T-helper 1 cell (primary cell): ENCODE measurements at regions not wholly inside any gene's neighbourhood (a gene's known extent, or its start where the extent isn't known, plus 50 kb on each side); places are given as distances from the start of the nearest gene placed in this dataset.
"Not testable (repeated sequence)": the region's sequence is repeated elsewhere in the genome, so short reads cannot be mapped to it uniquely, and the experiment has no call there.

Source experiments
- DNase-seq, 5 donors: peaks; one replicate each; pipeline ENCODE4 v3.0.0-alpha.2; 2012 to 2020

DNA sequence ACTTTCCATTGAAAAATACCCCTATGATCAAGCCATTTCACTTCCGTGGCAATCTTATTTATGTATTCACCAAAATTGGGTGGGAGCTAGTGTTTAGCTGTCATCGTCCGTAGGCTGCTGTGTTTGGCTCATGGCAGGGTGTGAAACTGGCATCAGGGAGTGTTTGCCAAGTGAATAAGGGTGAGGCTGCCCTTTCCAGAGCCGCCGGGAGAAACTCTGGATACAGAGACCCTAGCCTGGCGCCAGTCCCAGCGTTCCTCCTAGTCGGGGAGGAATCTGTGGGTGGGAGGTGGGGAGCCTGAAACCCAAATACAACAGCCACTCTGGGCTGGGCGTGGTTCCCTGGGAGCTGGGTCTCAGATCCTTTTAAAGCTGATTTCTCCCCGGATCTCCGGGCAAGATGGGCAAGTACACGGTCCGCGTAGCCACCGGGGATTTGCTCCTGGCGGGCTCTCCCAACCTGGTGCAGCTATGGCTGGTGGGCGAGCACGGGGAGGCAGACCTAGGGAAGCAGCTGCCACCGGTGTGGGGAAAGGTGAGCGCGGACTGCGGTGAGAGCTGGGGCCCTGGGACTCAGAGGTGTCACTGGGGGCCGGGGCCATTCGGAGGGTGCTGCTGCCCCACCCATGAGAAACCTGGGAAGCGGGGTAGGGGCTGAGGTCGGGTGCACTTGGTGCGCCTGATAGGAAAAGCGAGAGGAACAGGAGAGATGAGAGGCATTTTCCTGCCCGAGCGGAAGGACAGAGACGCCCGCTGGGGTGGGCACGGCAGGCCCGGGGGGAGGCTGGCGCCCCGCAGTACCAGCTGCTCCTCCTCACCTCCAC, 62.1 kb upstream of the TEKT1 start:
- no peak for DNase-seq

DNA sequence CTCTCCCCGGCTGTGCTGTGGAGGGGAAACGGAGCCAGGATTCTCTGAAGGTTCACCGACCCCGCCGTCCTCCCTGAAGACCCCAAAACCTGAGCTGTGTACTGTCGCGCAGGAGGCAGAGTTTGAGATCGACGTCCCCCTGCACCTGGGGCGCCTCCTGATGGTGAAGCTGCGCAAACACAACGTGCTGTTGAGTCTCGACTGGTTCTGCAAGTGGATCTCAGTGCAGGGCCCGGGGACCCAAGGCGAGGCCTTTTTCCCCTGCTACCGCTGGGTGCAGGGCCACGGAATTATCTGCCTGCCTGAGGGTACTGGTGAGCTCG, 62.6 kb upstream of the TEKT1 start:
- peak in 1 of 5 donors; percentile 27 for DNase-seq

DNA sequence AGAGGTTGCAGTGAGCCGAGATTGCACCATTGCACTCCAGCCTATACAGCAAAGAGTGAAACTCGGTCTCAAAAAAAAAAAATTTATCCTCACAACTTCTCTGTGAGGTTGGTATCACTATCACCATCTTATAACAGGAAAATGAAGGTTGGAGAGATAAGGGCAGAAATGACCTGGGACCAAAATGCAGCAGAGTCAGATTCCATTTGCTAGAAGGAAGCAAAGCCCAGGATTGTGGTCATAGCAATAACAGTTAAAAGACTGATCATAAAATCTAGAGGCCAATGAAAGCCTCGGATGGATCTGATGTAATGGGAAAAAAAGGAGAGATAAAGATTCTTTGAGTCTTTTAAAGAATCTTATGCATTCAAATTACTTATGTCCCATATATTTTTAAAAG, 69.6 kb upstream of the TEKT1 start:
- DNase-seq: no peak

DNA sequence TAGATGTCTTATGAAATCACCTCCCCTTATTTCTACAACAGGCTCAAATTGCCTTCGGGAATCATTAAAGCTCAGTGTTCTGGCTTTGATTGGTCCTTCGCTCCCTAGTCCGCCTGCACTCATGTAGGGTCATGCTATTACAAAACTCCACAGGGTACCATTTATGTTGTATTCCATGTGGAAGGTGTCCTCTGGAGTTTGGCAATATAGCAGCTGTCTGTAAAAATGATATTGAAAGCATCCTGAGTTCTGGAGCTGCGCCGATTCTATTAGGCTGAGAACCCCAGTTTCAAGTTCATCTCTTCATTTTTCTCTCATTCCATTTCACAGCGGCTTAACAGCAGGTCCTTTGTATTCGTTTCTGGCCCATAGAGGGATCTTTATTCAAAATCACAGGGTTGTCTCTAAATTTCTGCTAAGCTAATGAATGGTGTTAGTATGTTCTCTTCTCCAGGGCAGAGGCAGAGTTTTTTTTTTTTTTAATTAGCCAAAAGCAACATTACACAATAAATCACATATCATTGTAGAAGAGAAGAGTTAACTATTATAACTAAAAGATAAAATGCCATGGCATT, 71.9 kb upstream of the TEKT1 start:
- DNase-seq: no peak

DNA sequence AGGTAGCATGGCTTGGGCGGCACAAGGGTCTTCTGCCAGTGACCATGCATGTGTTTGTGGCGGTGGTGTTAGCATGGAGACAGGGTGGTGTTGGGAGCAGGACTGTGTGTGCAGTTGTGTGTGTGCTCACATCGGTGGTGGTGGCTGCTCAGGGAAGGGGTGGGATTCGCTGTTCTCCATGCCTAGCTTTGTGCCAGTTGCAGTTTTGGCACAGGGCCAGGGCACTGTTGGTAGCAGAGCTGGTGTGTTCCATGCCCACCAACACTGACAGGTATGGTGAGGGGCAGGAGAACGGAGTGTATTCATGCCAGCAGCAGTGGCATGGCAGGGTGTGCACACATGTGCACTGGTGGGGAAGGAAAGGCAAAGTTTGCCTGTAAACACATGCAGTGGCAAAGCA, 77.3 kb upstream of the TEKT1 start:
- no peak for DNase-seq

DNA sequence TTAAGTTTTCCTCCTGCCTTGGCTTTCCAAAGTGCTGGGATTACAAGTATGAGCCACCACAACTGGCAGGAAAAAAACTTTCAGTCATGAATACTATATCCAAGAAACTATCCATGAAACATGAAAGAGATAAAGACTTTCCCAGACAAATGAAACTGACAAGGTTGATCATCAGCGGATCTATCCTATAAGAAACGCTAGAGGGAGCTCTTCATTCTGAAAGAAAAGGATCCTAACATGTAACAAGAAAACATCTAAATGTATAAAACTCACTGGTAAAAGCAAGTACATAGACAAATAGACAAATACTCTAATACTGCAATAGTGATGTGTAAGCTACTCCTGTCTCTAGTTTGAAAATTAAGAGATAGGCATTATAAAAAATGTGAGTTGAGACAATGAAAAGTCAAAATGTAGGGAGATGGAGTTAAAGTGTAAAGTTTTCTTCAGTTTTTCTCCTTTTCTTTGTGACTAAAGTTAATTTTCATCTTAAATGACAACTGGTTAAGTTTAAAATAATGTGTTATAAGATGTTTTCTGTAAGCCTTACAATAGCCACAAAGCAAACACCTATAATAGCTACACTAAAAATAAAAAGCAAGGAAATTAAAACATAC, 79.6 kb upstream of the TEKT1 start:
- peak in 1 of 5 donors; percentile 43 for DNase-seq

DNA sequence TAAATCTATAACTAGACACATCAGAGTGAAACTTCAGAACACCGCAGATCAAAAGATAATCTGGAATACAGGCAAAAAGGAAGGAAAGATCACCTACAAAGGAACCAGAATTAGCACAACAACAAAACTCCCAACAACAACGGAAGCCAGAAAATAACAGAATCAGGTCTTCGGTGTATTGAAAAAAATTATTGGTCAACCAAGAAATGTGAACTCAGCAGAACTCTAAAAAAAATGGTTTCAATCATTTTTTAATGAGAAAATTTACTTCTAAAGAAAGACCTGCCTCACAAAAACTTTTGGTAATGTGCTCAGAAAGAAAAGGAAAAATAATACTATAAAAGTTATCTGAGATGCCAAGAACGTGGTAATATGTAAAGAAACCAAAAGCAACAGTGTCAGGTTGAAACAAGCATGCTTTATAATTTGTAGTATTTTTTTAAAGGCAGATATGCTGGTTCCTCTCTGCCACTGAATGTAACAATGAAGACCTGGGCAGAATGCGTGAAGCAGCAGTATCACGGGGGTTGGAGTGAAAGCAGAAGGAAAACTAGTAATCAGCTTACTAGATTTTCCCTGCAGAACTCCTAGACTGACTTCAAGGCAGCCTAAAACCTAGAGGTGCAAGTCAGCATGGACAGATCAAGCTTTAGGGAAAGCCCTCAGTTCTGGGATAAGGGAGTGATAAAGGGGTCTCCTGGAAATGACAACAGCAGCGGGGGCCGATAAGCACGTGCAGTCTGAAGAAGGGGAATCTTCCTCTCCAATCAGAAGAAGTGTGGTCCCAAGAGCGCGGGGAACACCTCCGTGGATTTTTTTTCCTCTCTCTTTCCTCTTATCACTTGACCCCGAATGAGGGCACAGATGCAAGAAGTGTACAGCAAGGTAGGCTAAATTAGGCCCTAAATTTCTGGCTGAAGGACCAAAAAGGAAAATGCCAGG, 80.9 kb upstream of the TEKT1 start:
- DNase-seq: peak in 1 of 5 donors; percentile 28

DNA sequence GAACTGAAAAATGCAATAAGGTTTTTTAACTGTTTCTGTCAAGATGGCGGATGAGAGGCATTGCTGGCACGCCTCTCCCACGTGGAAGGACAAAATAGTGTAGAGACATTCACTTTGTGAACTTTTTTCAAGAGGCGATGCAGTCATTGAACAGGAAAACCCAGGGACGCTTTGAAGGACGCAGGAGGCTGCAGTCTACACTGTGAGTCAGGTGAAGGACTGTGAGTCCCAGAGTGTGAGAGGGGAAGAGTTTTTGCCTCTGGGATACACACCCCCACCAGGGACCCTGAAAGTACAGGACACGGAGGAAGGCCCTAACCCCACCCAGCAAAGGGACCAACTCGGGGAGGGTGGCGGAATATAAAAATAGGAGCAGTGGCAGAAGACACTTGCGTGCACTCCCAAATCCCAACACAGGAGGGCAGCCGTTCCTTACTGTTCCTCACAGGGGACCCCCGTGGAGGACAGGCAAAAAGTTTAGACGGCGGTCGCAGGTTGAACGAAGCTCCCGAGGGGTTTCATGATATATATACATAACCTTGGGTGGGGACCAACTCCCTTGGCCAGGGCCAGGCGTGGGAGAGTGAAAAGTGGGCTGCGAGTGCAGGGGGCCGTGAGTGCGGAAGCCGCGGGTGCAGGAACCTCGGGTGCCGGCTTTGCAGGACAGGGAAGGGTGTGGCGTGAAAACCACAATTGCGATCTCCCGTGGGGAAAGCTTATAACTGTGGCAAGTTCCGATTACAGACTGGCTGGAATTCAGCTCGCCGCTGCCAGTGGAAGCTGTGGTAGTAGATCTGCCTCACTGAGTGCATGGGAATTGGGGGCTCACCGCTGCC, 82.0 kb upstream of the ALOX12 start:
- DNase-seq: peak; percentile 19 to 68 (median 52)

DNA sequence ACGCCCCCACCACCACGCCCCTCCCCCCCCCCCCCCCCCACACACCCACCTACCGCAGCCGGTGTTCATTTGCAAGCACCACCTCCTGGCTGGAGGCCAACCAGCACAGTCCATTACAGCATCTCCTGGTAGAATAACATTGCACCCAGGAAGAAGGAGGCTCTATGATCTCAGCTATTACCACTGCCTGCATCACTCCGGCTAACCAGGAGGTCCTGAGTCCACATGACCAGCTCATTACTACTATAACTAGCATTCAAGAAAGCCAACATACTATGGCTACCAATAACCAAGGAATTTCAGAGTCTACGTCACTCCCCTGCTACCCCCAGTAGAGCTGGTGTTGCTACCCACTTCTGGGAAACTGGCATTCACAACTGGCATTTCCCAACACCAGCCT, 81.1 kb upstream of the ALOX12 start:
- DNase-seq: no peak

DNA sequence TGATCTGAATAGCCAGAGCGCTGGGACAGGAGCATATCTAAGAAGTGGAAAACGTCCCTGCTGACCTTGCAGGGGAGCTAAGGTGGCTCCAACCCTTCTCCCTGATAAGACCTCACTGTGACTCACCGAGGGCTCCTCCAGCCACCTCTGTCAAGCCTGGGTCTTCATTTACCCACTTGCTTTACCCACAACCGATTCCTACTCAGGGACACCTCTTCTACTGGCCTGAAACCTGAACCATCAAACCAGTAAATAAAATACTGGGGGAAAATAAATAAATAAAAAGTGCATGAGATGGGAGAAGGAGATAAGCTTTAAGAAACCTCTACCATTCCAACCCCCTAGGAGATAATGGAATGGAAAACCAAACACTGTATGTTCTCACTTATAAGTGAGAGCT, 80.2 kb upstream of the ALOX12 start:
- DNase-seq: no peak

DNA sequence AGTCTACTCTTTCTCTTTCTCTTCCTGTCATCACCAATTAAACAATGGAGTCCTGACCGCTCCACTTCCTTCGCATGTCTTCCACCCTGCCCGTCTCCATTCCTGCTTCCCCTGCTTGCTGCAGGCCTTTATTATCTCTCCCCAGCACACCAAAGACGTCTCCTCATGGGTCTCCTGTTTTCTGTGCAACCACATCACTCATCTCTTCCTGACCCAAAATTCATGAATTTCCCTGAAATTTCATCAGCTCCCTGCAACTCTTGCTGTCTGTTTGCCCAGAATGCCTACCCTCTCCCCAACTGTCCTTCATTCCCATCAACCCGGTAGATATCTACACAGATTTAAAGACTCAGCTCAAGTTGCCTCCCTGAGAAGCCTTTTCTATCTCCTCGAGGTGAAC, 76.7 kb upstream of the ALOX12 start:
- no peak for DNase-seq

DNA sequence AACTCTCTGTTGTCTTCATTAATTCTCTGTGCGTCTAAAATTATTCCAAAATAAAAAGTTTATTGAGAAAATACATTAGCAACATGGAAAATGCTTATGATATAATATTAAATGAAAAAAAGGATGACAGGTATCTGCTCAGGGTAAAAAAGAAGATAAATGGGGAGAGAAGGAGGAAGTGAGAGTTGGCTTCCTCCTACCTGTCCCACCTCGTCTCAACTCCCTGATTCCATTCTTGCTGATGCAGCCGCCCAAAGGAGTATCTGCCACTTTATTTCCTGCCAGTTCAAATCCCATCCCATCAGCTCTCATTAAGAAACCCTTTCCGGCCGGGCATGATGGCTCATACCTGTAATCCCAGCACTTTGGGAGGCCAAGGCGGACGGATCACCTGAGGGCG, 72.5 kb upstream of the ALOX12 start:
- DNase-seq: no peak

DNA sequence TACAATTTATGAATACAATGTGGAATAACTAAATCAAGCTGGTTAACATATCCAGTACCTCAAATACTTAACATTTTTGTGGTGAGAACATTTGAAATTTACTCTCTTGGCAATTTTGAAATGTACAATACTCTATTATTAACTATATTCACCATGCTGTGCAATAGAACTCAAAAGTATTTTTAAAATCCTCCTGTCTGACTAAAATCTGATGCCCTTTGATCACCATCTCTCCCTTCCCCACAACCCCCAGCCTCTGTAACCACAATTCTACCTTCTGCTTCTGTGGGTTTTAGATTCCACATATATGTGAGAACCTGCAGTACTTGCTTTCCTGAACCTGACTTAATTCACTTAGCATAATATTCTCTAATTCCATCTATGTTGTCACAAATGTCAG, 71.6 kb upstream of the ALOX12 start:
- no peak for DNase-seq

DNA sequence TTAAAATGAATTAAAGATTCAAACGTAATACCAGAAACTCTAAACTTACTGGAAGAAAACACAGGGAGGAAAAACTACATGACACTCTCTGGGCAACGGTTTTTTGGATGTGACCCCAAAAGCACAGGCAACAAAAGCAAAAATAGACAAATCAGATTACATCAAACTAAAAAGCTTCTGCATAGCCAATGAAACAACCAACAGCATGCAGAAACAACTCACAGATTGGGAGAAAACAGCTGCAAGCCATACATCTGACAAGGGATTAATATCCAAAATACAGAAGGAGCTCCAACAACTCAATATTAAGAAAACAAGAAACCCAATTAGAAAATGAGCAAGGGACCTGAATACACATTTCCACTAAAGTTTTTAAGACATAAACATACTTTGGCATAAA, 69.2 kb upstream of the ALOX12 start:
- no peak for DNase-seq

DNA sequence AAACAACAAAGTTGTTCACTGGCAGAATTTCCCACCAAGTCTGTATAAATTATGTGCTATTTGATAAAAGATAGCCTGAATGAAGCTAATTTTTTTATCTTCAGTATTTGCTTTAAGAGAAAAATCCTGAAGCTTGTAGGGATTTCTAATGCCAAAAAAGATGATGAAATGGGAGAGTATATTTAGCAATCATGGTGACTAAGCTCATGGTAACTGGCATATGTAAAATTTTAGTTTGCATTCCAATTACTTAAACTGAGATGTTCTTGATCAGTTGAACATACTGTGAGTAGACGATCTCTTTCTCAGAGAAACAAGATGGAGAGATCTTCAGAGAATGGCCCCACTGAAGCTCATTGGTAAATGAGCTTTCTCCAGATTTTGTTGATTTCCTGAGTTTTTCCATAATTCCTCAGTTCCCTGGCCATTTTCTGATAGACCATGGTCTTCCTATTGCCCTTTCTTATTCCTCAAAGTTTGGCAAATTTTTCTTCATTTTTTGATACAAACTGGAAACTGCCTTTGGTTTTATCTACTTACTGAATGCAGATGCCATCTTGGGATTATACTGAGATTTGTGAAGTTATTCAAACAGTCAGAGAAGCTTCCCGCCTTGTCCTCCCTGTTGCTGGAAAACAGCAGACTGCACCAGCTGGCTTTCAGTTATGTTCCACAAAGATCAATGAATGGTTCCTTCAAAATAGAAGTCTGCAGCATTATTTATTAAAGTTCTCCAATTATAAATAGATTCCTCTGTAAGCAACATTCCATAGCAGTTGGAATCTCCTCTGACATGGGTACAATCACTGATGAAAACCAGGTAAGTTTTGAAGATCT, 68.3 kb upstream of the ALOX12 start:
- DNase-seq: no peak

DNA sequence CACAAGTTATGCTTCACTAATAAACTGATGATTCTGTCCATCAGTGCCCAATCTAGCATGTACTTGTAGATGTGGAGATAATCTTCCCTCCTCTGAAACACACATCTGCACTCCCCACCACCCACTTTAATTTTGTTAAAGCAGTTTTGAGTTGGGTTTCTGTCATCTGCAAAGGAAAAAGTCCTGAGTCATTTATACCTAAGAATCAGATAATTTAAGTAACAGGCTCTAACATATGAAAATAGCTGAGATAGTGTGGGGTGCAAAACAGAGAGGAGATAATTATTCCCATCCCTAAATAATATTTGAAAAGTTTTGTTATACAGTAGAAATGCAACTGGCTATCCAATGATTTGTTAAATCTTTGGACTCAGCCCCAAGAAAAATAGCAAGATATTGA, 67.7 kb upstream of the ALOX12 start:
- no peak for DNase-seq

DNA sequence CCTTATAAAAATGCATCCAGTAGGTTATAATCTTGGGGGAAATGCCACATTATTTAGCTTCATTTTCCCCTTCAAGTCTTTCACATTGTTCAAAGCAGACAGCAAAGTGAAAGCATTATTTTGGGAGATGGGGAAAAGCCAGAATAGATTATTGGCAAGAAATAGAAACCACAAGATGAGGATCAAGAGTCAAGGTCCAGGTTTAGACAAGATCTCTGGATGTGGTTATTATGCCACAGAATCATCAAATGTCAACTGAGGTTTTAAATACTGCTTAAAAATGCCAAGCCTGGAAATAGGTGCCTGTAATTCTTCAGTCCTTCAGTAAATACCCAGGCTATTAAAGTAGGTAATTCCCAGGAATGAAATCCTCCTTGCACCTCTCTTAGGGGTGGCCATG, 65.1 kb upstream of the ALOX12 start:
- DNase-seq: no peak

DNA sequence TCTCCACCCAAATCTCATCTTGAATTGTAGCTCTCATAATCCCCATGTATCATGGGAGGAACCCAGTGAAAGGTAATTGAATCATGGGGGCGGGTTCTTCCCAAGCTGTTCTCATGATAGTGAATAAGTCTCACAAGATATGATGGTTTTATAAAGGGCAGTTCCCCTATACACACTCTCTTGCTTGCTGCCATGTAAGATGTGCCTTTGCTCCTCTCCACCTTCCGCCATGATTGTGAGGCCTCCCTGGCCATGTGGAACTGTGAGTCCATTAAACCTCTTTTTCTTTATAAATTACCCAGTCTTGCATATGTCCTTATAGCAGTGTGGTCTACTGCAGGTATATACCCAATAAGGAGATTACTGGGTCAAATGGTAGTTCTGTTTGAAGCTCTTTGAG, 61.3 kb upstream of the ALOX12 start:
- not testable (repeated sequence) for DNase-seq

DNA sequence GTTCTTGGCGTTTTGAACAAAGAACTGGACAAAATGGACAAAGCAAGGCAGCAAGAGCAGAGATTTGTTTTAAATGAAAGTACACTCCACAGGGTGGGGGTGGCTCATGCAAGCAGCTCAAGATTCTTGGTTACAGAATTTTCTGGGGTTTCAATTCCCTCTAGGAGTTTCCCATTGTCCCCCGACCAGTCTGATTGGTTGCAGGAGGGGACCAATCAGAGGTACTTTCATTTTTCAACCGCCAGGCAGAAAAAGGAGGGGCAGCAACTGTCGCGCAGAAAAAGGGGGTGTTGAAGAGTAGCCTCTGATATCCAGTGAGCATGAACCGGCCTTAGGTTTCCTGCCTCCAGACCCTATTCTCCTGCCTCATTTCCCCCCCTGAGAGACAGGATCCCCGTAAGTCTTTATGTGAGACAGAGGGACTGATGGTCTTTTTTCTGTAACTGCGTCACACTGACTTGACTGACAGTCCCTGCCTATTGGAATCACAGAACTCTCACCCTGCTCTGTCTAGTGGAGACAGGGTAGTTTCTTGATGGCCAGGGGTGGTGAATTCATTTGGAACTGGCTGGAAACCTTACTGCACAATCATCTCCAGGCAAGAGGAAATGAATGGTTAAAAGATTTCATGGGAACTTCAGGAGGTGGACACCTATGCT, 59.4 kb upstream of the ALOX12 start:
- DNase-seq: peak in 1 of 5 donors; percentile 23

DNA sequence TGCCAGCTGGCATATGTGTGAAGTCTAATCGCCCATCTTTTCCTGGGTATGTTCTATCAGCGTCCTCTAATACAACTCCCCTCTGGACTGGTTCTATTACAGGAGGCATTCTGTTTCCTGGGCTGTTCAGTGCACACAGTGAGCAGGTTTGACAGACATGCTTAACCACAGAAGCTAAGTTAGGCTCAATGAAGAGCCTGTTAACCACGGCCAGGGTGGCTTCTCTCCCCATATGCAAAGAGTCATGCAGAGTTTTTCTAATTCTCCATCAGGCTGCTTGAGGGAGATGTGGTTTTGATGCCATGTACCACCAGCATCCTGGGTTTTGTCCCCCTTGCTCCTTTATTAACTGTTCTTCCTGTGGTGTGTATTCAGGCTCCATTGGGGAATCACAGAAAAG, 57.2 kb upstream of the ALOX12 start:
- no peak for DNase-seq

DNA sequence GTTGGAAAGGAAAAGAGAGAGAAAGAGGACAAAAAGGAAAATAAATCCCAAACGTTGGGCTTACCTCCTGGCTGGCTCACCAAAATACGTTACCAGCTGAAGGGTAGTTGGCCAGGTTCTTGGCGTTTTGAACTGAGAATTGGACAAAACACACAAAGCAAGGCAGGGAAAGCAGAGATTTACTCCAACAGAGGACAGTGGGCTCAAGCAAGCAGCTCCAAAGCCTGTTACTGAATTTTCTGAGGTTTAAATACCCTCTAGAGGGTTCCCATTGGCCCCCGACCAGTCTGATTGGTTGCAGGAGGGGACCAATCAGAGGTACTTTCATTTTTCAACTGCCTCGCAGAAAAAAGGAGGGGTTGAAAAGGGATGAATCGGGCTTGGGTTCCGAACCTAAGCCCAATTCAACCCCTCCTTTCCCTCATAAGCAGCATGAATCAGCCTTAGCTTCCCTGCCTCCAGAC, 55.6 kb upstream of the ALOX12 start:
- DNase-seq: no peak
